GM19397 (cell line): ENCODE measurements at regions not wholly inside any gene's neighbourhood (a gene's known extent, or its start where the extent isn't known, plus 50 kb on each side); places are given as distances from the start of the nearest gene placed in this dataset.
"Not testable (repeated sequence)": the region's sequence is repeated elsewhere in the genome, so short reads cannot be mapped to it uniquely, and the experiment has no call there.

Experiments used
- ATAC-seq: cut with Tn5 transposase; IDR thresholded peaks from one replicate; pipeline ENCODE4 v1.9.1; 2021; ENCODE audit warnings: mild to moderate bottlenecking, moderate library complexity; ENCODE audit not compliant: unreplicated experiment

- no peak for ATAC-seq
Measured at GRCh38 chr15:81901319-81901718, 144.5 kb downstream of the MEX3B start.

GRCh38 chr15:81899730-81900129, 146.1 kb downstream of the MEX3B start:
- no peak for ATAC-seq

GRCh38 chr15:81899024-81899423, 146.8 kb downstream of the MEX3B start:
- no peak for ATAC-seq

- ATAC-seq = no peak
Measured at GRCh38 chr15:81897057-81897677, 148.7 kb downstream of the MEX3B start.

- no peak for ATAC-seq
Measured at GRCh38 chr15:81896356-81896755, 149.5 kb downstream of the MEX3B start.

GRCh38 chr15:81895723-81896122, 150.1 kb downstream of the MEX3B start:
- no peak for ATAC-seq

- ATAC-seq = no peak
Measured at GRCh38 chr15:81894061-81894460, 151.8 kb downstream of the MEX3B start.

- ATAC-seq = no peak
Measured at GRCh38 chr15:81893182-81893835, 152.5 kb downstream of the MEX3B start.

- no peak for ATAC-seq
Measured at GRCh38 chr15:81890496-81890895, 155.3 kb downstream of the MEX3B start.

- ATAC-seq = no peak
Measured at GRCh38 chr15:81889485-81889881, 156.3 kb downstream of the MEX3B start.

- no peak for ATAC-seq
Measured at GRCh38 chr15:81888748-81889484, 156.9 kb downstream of the MEX3B start.

- ATAC-seq = no peak
Measured at GRCh38 chr15:81887912-81888311, 157.9 kb downstream of the MEX3B start.

GRCh38 chr15:81887188-81887587, 158.6 kb downstream of the MEX3B start:
- ATAC-seq = not testable (repeated sequence)

GRCh38 chr15:81886591-81886990, 159.2 kb downstream of the MEX3B start:
- ATAC-seq = no peak

GRCh38 chr15:81886080-81886479, 159.7 kb downstream of the MEX3B start:
- no peak for ATAC-seq

GRCh38 chr15:81885135-81885534, 160.7 kb downstream of the MEX3B start:
- no peak for ATAC-seq

- ATAC-seq = no peak
Measured at GRCh38 chr15:81882504-81882903, 163.3 kb downstream of the MEX3B start.

GRCh38 chr15:81880833-81881232, 165.0 kb downstream of the MEX3B start:
- ATAC-seq = no peak

- no peak for ATAC-seq
Measured at GRCh38 chr15:81880314-81880713, 165.5 kb downstream of the MEX3B start.

GRCh38 chr15:81875717-81876116, 170.1 kb downstream of the MEX3B start:
- ATAC-seq = not testable (repeated sequence)

- not testable (repeated sequence) for ATAC-seq
Measured at GRCh38 chr15:81870746-81871106, 175.1 kb downstream of the MEX3B start.
